Liver (tissue), 8 donors: ENCODE measurements at regions not wholly inside any gene's neighbourhood (a gene's known extent, or its start where the extent isn't known, plus 50 kb on each side); places are given as distances from the start of the nearest gene placed in this dataset.

Experiments used
- DNase-seq: peaks from one replicate; pipeline ENCODE4 v3.0.0-alpha.2; 2017; ENCODE audit warnings: low spot score
- H3K27ac ChIP-seq, 2 donors: one replicate each; pipeline ENCODE4 v1.7.0; 2013; ENCODE audit warnings: inconsistent platforms in 2 of 2, low read length in 2 of 2, control low read depth in 1 of 2, low read depth in 1 of 2, mild to moderate bottlenecking in 1 of 2
- H3K27me3 ChIP-seq, 4 donors: one replicate each; pipeline versions ENCODE4 v1.6.1 to v1.7.0; 2013; ENCODE audit warnings: low read length in 3 of 4, inconsistent platforms in 1 of 4, mild to moderate bottlenecking in 1 of 4, moderate library complexity in 1 of 4; ENCODE audit not compliant: control insufficient read depth in 4 of 4, insufficient read depth in 4 of 4
- H3K36me3 ChIP-seq, 4 donors: one replicate each; pipeline versions ENCODE4 v1.6.1 to v1.7.0; 2013; ENCODE audit warnings: low read length in 3 of 4, mild to moderate bottlenecking in 3 of 4, low read depth in 1 of 4, moderate library complexity in 1 of 4; ENCODE audit not compliant: control insufficient read depth in 4 of 4, insufficient read depth in 3 of 4
- H3K4me1 ChIP-seq, 4 donors: one replicate each; pipeline versions ENCODE4 v1.6.1 to v1.7.0; 2013; ENCODE audit warnings: low read length in 3 of 4, mild to moderate bottlenecking in 3 of 4, moderate library complexity in 1 of 4; ENCODE audit not compliant: control insufficient read depth in 4 of 4, insufficient read depth in 4 of 4
- H3K4me3 ChIP-seq, 3 donors: one replicate each; pipeline versions ENCODE4 v1.6.1 to v1.7.0; 2013; ENCODE audit warnings: low read length in 3 of 3, control low read depth in 1 of 3, low read depth in 1 of 3, mild to moderate bottlenecking in 1 of 3
- H3K9ac ChIP-seq, 2 donors: one replicate each; pipeline ENCODE4 v1.7.0; 2013; ENCODE audit warnings: low read length in 2 of 2, mild to moderate bottlenecking in 2 of 2, moderate library complexity in 2 of 2, control low read depth in 1 of 2, low read depth in 1 of 2
- H3K9me3 ChIP-seq, 4 donors: one replicate each; pipeline versions ENCODE4 v1.6.1 to v1.7.0; 2013; ENCODE audit warnings: low read length in 3 of 4; ENCODE audit not compliant: control insufficient read depth in 4 of 4
- EGR1 ChIP-seq, 2 donors: IDR thresholded peaks; 2 replicates each; pipeline ENCODE4 v1.6.1; 2016 to 2018; ENCODE audit warnings: antibody characterized with exemption in 2 of 2, low read depth in 2 of 2
- FOXA1 ChIP-seq: IDR thresholded peaks from 2 replicates; pipeline ENCODE4 v1.6.1; 2016; ENCODE audit warnings: antibody characterized with exemption
- FOXA2 ChIP-seq: IDR thresholded peaks from 2 replicates; pipeline ENCODE4 v1.6.1; 2016; ENCODE audit warnings: antibody characterized with exemption
- GABPA ChIP-seq, 2 donors: IDR thresholded peaks in 1 of 2; conservative IDR thresholded peaks in 1 of 2; 2 replicates each; pipeline ENCODE4 v1.6.1; 2016; ENCODE audit warnings: antibody characterized with exemption in 2 of 2, mild to moderate bottlenecking in 1 of 2, moderate library complexity in 1 of 2
- HNF4A ChIP-seq, 2 donors: conservative IDR thresholded peaks; 2 replicates each; pipeline ENCODE4 v1.6.1; 2016; ENCODE audit warnings: antibody characterized with exemption in 2 of 2, mild to moderate bottlenecking in 2 of 2
- HNF4G ChIP-seq: IDR thresholded peaks from 2 replicates; pipeline ENCODE4 v1.6.1; 2016; ENCODE audit warnings: antibody characterized with exemption
- JUND ChIP-seq, 2 donors: IDR thresholded peaks; 2 replicates each; pipeline ENCODE4 v1.6.1; 2016; ENCODE audit warnings: antibody characterized with exemption in 2 of 2
- NR2F2 ChIP-seq: IDR thresholded peaks from 2 replicates; pipeline ENCODE4 v1.6.1; 2016; ENCODE audit warnings: antibody characterized with exemption
- REST ChIP-seq: IDR thresholded peaks from 2 replicates; pipeline ENCODE4 v1.6.1; 2016; ENCODE audit warnings: antibody characterized with exemption, mild to moderate bottlenecking
- RXRA ChIP-seq, 2 donors: IDR thresholded peaks; 2 replicates each; pipeline ENCODE4 v1.6.1; 2017 to 2018; ENCODE audit warnings: antibody characterized with exemption in 2 of 2, mild to moderate bottlenecking in 1 of 2
- SP1 ChIP-seq: IDR thresholded peaks from 2 replicates; pipeline ENCODE4 v1.6.1; 2018; ENCODE audit warnings: antibody characterized with exemption, mild to moderate bottlenecking
- TAF1 ChIP-seq: conservative IDR thresholded peaks from 2 replicates; pipeline ENCODE4 v1.6.1; 2016; ENCODE audit warnings: antibody characterized with exemption, mild to moderate bottlenecking
- YY1 ChIP-seq: IDR thresholded peaks from 2 replicates; pipeline ENCODE4 v1.6.1; 2016; ENCODE audit warnings: antibody characterized with exemption, mild to moderate bottlenecking
- WGBS: extraction: QIAGEN DNeasy Blood & Tissue Kit; methylation state at CpG from one replicate; pipeline ENCODE4 v1.1.7; 2013; 5-methylcytosine and 5-hydroxymethylcytosine counted together
- TF ChIP-seq, protein P1 (sequence below): IDR thresholded peaks from 2 replicates; pipeline ENCODE4 v1.6.1; 2016; ENCODE audit warnings: antibody characterized with exemption
- TF ChIP-seq, protein P2 (sequence below): fragments of 150-350 bp; IDR thresholded peaks from 2 replicates; pipeline ENCODE4 v1.5.1; 2017; ENCODE audit warnings: improper control_type of control experiment, low read depth, low read length; ENCODE audit not compliant: missing input control
- TF ChIP-seq, protein P3 (sequence below): IDR thresholded peaks from 2 replicates; pipeline ENCODE4 v1.6.1; 2016; ENCODE audit warnings: antibody characterized with exemption
- TF ChIP-seq, protein P4 (sequence below): IDR thresholded peaks from 2 replicates; pipeline ENCODE4 v1.6.1; 2016; ENCODE audit warnings: antibody characterized with exemption
- donor health status: healthy.
- donor health status: healthy.
- donor health status: healthy.
- donor health status: healthy.
- donor health status: healthy.

DNA sequence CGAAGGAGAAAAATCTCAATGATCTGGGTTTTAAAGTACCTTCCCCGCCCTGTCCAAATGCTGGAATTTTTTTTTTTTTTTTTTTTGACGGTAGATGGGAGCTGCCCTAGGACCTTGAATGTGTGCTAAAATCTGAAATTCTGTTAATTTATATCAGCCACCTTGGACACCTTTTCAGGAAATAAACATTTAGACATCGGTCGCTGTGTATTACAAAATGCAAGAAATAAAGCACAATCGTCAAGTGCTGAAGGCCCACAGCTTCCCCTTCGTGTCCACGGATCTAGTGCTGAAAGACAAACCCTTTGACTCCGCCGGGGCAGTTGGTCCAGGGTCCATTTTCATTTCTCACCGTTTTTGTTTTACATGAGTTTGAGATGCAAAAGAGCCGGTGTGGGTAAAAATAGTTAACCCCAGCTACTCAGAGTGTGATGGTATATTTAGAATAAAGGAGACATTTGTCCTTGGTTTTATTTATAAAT is 90.2 kb upstream of the CHD2 start:
- Histone ChIP-seq H3K9me3 (no peaks in the 10 kb centered on the region), H3K9ac (peak overlapping the region; percentile 70 to 95), H3K4me1 (peaks cover 0 to 19% (median 11%) of the 10 kb centered on the region in 4 donors), H3K4me3 (peak overlapping the region; percentile 47 to 54 (median 54)), H3K36me3 (no peaks in the 10 kb centered on the region), H3K27me3 (no peaks in the 10 kb centered on the region), H3K27ac (peak overlapping the region; percentile 88 to 100)
- WGBS, result 3% methylated on average over 12 of the region's 12 CpGs
- no peak for DNase-seq
- TF ChIP-seq REST (peak; percentile 99), NR2F2 (no peak), HNF4A (conservative IDR thresholded peaks at IDR 0.05) (peak in 1 of 2 donors; percentile 41)

GRCh38 chr15:92810418-92811138 is 89.5 kb upstream of the CHD2 start:
- Histone ChIP-seq H3K27me3 (no peaks in the 10 kb centered on the region), H3K27ac (peak overlapping the region; percentile 88 to 100), H3K9me3 (no peaks in the 10 kb centered on the region), H3K9ac (peak overlapping the region; percentile 53 to 95), H3K36me3 (no peaks in the 10 kb centered on the region), H3K4me1 (peaks cover 0 to 19% (median 11%) of the 10 kb centered on the region in 4 donors), H3K4me3 (peak overlapping the region in 1 of 3 donors; percentile 54)
- DNase-seq, result peak; percentile 66
- TF ChIP-seq RXRA (IDR thresholded peaks at IDR 0.05) (no peak), HNF4A (conservative IDR thresholded peaks at IDR 0.05) (no peak), HNF4G (no peak), FOXA2 (no peak), REST (no peak), SP1 (no peak), JUND (IDR thresholded peaks at IDR 0.05) (no peak), GABPA (IDR thresholded peaks at IDR 0.05 in 1 of 2, conservative IDR thresholded peaks at IDR 0.05 in 1 of 2) (no peak), YY1 (no peak), FOXA1 (no peak), NR2F2 (no peak), EGR1 (IDR thresholded peaks at IDR 0.05; ENCODE audit: low read depth in 2 of 2) (no peak), TAF1 (no peak)
- TF ChIP-seq, protein P1, sequence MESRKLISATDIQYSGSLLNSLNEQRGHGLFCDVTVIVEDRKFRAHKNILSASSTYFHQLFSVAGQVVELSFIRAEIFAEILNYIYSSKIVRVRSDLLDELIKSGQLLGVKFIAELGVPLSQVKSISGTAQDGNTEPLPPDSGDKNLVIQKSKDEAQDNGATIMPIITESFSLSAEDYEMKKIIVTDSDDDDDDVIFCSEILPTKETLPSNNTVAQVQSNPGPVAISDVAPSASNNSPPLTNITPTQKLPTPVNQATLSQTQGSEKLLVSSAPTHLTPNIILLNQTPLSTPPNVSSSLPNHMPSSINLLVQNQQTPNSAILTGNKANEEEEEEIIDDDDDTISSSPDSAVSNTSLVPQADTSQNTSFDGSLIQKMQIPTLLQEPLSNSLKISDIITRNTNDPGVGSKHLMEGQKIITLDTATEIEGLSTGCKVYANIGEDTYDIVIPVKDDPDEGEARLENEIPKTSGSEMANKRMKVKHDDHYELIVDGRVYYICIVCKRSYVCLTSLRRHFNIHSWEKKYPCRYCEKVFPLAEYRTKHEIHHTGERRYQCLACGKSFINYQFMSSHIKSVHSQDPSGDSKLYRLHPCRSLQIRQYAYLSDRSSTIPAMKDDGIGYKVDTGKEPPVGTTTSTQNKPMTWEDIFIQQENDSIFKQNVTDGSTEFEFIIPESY, result no peak
- TF ChIP-seq, protein P2, sequence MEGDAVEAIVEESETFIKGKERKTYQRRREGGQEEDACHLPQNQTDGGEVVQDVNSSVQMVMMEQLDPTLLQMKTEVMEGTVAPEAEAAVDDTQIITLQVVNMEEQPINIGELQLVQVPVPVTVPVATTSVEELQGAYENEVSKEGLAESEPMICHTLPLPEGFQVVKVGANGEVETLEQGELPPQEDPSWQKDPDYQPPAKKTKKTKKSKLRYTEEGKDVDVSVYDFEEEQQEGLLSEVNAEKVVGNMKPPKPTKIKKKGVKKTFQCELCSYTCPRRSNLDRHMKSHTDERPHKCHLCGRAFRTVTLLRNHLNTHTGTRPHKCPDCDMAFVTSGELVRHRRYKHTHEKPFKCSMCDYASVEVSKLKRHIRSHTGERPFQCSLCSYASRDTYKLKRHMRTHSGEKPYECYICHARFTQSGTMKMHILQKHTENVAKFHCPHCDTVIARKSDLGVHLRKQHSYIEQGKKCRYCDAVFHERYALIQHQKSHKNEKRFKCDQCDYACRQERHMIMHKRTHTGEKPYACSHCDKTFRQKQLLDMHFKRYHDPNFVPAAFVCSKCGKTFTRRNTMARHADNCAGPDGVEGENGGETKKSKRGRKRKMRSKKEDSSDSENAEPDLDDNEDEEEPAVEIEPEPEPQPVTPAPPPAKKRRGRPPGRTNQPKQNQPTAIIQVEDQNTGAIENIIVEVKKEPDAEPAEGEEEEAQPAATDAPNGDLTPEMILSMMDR, result no peak
- TF ChIP-seq, protein P3, sequence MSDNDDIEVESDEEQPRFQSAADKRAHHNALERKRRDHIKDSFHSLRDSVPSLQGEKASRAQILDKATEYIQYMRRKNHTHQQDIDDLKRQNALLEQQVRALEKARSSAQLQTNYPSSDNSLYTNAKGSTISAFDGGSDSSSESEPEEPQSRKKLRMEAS, result no peak
- TF ChIP-seq, protein P4, sequence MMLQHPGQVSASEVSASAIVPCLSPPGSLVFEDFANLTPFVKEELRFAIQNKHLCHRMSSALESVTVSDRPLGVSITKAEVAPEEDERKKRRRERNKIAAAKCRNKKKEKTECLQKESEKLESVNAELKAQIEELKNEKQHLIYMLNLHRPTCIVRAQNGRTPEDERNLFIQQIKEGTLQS, result no peak
- WGBS, result 34% methylated on average over 10 of the region's 10 CpGs
